ENCODE measurements at regions not wholly inside any gene's neighbourhood (a gene's known extent, or its start where the extent isn't known, plus 50 kb on each side); places are given as distances from the start of the nearest gene placed in this dataset.

DNA sequence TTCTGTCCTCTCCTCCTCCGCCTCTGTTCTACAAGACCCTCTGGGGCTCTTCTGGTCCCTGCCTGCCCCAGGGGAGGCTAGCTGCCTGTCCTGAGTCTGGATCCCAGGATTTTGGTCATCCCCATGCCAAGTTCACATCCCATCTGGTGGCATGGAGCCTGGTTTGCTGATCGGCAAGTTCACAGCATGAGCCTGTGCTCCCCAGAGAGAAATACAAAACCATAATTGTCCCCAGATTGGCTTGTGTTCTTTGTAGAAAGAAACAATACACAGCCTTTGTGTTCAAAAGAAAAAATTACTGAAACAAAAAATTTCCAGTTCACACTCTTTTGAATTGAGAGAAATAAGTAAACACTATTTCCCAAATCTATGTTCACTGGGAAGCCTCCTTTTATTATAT, 149.4 kb upstream of the ZC3H12A start:
- no peak for DNase-seq
- H3K9ac ChIP-seq (ENCODE audit: low read length) = no peak overlapping the region
- H3K4me1 ChIP-seq (ENCODE audit: low read length) = no peaks in the 10 kb centered on the region

DNA sequence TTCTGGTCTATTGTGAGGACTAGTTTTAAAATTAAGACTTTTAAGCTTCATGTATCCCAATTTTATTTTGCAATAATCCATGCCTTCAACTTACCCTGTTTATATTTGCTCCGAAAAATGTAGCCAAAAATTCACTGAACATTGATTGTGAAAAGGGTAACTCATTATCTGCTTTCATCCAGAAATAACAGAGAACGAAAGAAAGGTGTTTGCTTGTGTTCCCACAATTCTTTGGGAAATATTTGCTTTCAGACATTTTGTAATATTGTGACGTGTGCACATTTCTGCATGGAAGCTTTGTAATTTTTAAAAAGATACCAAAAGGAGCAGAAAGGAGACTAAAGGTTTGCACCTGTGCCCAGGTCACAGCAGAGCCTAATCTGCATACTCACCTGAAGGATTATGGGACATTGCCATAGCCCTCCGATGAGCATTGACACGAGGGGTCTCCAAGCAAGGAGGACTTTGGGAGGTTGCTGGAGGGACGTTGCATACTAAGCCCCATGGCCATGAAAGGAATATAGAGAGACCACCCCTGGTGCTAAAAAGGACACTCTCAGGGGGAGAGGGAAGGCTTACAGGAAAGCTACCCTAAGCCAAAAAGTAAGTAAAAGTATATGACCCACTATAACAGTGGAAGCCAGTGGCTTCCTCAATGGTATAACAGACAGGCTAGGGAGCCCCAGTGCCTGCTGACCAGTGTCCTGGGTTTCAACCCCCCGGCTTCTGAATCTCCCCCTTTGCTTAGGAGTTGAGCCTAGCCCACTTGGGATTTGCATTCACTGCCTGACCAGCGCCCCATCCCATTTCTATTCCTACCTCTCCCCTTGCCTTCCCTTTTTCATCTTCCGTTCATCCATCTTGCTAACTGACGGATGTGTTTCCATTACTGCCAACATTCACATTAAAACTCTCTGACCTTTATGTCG, 148.6 kb upstream of the ZC3H12A start:
- Histone ChIP-seq H3K36me3 (replicated peaks; ENCODE audit: insufficient read depth, low read length) (no peaks in the 10 kb centered on the region), H3K4me3 (ENCODE audit: low read length) (no peak overlapping the region), H2AFZ (ENCODE audit: low read length) (no peak overlapping the region), H3K9ac (ENCODE audit: low read length) (no peak overlapping the region), H3K9me3 (replicated peaks; ENCODE audit: insufficient read depth, low read length) (no peaks in the 10 kb centered on the region), H3K79me2 (ENCODE audit: low read length) (no peaks in the 10 kb centered on the region), H3F3A (ENCODE audit: insufficient read depth, low read length) (no peaks in the 10 kb centered on the region), H3K4me1 (ENCODE audit: low read length) (no peaks in the 10 kb centered on the region), H3K4me2 (ENCODE audit: low read depth, low read length) (no peak overlapping the region), H3K27me3 (replicated peaks; ENCODE audit: insufficient read depth, low read length) (peaks cover 92% of the 10 kb centered on the region), H3K27ac (ENCODE audit: low read length) (no peak overlapping the region), H3K9me2 (replicated peaks; ENCODE audit: insufficient read depth, low read length) (no peaks in the 10 kb centered on the region), H4K20me1 (ENCODE audit: insufficient read depth, low read length) (no peaks in the 10 kb centered on the region)
- TF ChIP-seq EZH2phosphoT487 (IDR thresholded peaks at IDR 0.05; ENCODE audit: low read length) (no peak), EZH2 (optimal IDR thresholded peaks at IDR 0.05; ENCODE audit: low read depth, low read length) (no peak)
- TF ChIP-seq, protein P1, sequence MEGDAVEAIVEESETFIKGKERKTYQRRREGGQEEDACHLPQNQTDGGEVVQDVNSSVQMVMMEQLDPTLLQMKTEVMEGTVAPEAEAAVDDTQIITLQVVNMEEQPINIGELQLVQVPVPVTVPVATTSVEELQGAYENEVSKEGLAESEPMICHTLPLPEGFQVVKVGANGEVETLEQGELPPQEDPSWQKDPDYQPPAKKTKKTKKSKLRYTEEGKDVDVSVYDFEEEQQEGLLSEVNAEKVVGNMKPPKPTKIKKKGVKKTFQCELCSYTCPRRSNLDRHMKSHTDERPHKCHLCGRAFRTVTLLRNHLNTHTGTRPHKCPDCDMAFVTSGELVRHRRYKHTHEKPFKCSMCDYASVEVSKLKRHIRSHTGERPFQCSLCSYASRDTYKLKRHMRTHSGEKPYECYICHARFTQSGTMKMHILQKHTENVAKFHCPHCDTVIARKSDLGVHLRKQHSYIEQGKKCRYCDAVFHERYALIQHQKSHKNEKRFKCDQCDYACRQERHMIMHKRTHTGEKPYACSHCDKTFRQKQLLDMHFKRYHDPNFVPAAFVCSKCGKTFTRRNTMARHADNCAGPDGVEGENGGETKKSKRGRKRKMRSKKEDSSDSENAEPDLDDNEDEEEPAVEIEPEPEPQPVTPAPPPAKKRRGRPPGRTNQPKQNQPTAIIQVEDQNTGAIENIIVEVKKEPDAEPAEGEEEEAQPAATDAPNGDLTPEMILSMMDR (IDR thresholded peaks at IDR 0.05; ENCODE audit: low read length) = no peak
- no peak for DNase-seq

More for the DNA sequence above, 149.4 kb upstream of the ZC3H12A start:
- Histone ChIP-seq H4K20me1 (ENCODE audit: insufficient read depth, low read length) (no peaks in the 10 kb centered on the region), H3K27ac (ENCODE audit: low read length) (no peak overlapping the region), H3K9me3 (replicated peaks; ENCODE audit: insufficient read depth, low read length) (no peaks in the 10 kb centered on the region), H3K4me2 (ENCODE audit: low read depth, low read length) (no peak overlapping the region), H3K36me3 (replicated peaks; ENCODE audit: insufficient read depth, low read length) (no peaks in the 10 kb centered on the region), H3K9me2 (replicated peaks; ENCODE audit: insufficient read depth, low read length) (no peaks in the 10 kb centered on the region), H3K4me3 (ENCODE audit: low read length) (no peak overlapping the region), H3K27me3 (replicated peaks; ENCODE audit: insufficient read depth, low read length) (peaks cover 92% of the 10 kb centered on the region), H2AFZ (ENCODE audit: low read length) (no peak overlapping the region), H3F3A (ENCODE audit: insufficient read depth, low read length) (no peaks in the 10 kb centered on the region), H3K79me2 (ENCODE audit: low read length) (no peaks in the 10 kb centered on the region)
- TF ChIP-seq EZH2 (optimal IDR thresholded peaks at IDR 0.05; ENCODE audit: low read depth, low read length) = no peak
- TF ChIP-seq, protein P1 (IDR thresholded peaks at IDR 0.05; ENCODE audit: low read length) = no peak
- TF ChIP-seq EZH2phosphoT487 (IDR thresholded peaks at IDR 0.05; ENCODE audit: low read length) = no peak

DNA sequence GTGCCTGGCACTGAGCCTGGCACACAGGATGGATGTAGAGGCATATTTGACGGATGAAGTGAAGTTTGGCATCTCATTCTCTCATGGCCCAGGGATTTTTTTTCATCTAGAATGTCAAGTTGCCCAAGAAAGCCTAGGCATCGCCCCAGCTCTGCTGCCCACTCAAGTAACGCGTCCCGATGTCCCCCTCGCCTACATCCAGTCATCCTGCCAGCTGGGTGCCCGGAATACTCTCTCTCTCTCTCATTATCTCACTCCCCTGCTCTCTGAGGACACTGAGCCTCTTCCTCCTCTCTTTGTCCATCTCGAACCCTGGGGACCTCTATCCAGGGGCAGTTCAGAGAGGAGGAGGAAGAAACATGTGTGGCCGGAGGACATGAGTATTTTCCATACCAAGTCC, 142.3 kb upstream of the ZC3H12A start:
- Histone ChIP-seq H2AFZ (ENCODE audit: low read length) (no peak overlapping the region), H3K9me2 (replicated peaks; ENCODE audit: insufficient read depth, low read length) (no peaks in the 10 kb centered on the region), H3K9me3 (replicated peaks; ENCODE audit: insufficient read depth, low read length) (no peaks in the 10 kb centered on the region), H3K27me3 (replicated peaks; ENCODE audit: insufficient read depth, low read length) (peaks cover 79% of the 10 kb centered on the region), H3K4me2 (ENCODE audit: low read depth, low read length) (no peak overlapping the region), H3K9ac (ENCODE audit: low read length) (no peak overlapping the region), H3K27ac (ENCODE audit: low read length) (no peak overlapping the region), H3K4me1 (ENCODE audit: low read length) (no peaks in the 10 kb centered on the region), H3F3A (ENCODE audit: insufficient read depth, low read length) (no peaks in the 10 kb centered on the region), H4K20me1 (ENCODE audit: insufficient read depth, low read length) (no peaks in the 10 kb centered on the region), H3K79me2 (ENCODE audit: low read length) (no peaks in the 10 kb centered on the region), H3K36me3 (replicated peaks; ENCODE audit: insufficient read depth, low read length) (no peaks in the 10 kb centered on the region), H3K4me3 (ENCODE audit: low read length) (no peak overlapping the region)
- TF ChIP-seq EZH2phosphoT487 (IDR thresholded peaks at IDR 0.05; ENCODE audit: low read length) = no peak
- no peak for TF ChIP-seq EZH2 (optimal IDR thresholded peaks at IDR 0.05; ENCODE audit: low read depth, low read length)
- TF ChIP-seq, protein P1 (IDR thresholded peaks at IDR 0.05; ENCODE audit: low read length) = no peak
- DNase-seq = no peak

Data from MM.1S (cell line).